GM23338 (cell line): ENCODE measurements at regions not wholly inside any gene's neighbourhood (a gene's known extent, or its start where the extent isn't known, plus 50 kb on each side); places are given as distances from the start of the nearest gene placed in this dataset.

Experiments
- ATAC-seq: fragments of 200-7000 bp; cut with Tn5 transposase; 3 replicates; pipeline ENCODE4 v1.9.1; 2020
- DNase-seq: peaks from one replicate; pipeline ENCODE4 v3.0.0-alpha.2; 2015; ENCODE audit warnings: low spot score
- H2AFZ ChIP-seq: fragments of 200-600 bp; sonication (generic); 2 replicates; pipeline ENCODE4 v1.8.0; 2016; ENCODE audit warnings: antibody characterized with exemption, mild to moderate bottlenecking, moderate library complexity
- H3F3A ChIP-seq: fragments of 200-600 bp; sonication (generic); replicated peaks from 2 replicates; pipeline ENCODE4 v1.8.0; 2017; ENCODE audit warnings: antibody characterized with exemption, mixed run types, low read depth
- H3K27ac ChIP-seq: fragments of 200-600 bp; sonication (generic); 2 replicates; pipeline ENCODE4 v1.6.1; 2016; ENCODE audit warnings: low read depth
- H3K27me3 ChIP-seq: fragments of 200-600 bp; sonication (generic); 2 replicates; pipeline ENCODE4 v1.8.0; 2016; ENCODE audit warnings: mild to moderate bottlenecking, mixed run types, moderate library complexity; ENCODE audit not compliant: insufficient read depth
- H3K36me3 ChIP-seq: fragments of 200-600 bp; sonication (generic); 2 replicates; pipeline ENCODE4 v1.8.0; 2016; ENCODE audit warnings: mild to moderate bottlenecking; ENCODE audit not compliant: insufficient read depth
- H3K4me1 ChIP-seq: fragments of 200-600 bp; sonication (generic); 2 replicates; pipeline ENCODE4 v1.8.0; 2016; ENCODE audit warnings: mild to moderate bottlenecking, moderate library complexity; ENCODE audit not compliant: insufficient read depth
- H3K4me2 ChIP-seq: fragments of 200-600 bp; sonication (generic); 2 replicates; pipeline ENCODE4 v1.7.1; 2017; ENCODE audit warnings: mixed run types
- H3K4me3 ChIP-seq: fragments of 200-600 bp; sonication (generic); 2 replicates; pipeline ENCODE4 v1.6.1; 2016; ENCODE audit warnings: mixed run types
- H3K79me2 ChIP-seq: fragments of 200-600 bp; sonication (generic); replicated peaks from 2 replicates; pipeline ENCODE4 v1.8.0; 2017; ENCODE audit warnings: mild to moderate bottlenecking; ENCODE audit not compliant: insufficient read depth
- H3K9me2 ChIP-seq: fragments of 200-600 bp; sonication (generic); 2 replicates; pipeline ENCODE4 v1.8.0; 2017; ENCODE audit not compliant: insufficient read depth
- H4K20me1 ChIP-seq: fragments of 200-600 bp; sonication (generic); replicated peaks from 2 replicates; pipeline ENCODE4 v1.8.0; 2017; ENCODE audit warnings: mild to moderate bottlenecking; ENCODE audit not compliant: insufficient read depth
- H3K27ac Mint-ChIP-seq: 2 replicates; pipeline ENCODE4 v1.8.0; 2020; ENCODE audit warnings: inconsistent platforms, mild to moderate bottlenecking, moderate library complexity, mixed read lengths
- H3K27me3 Mint-ChIP-seq: 3 replicates; pipeline ENCODE4 v1.8.0; 2022; ENCODE audit warnings: low read depth, mild to moderate bottlenecking, moderate library complexity, mixed read lengths, inconsistent platforms; ENCODE audit not compliant: insufficient read depth, poor library complexity
- H3K36me3 Mint-ChIP-seq: 3 replicates; pipeline ENCODE4 v1.8.0; 2021; ENCODE audit warnings: low read depth, mild to moderate bottlenecking, inconsistent platforms, moderate library complexity, mixed read lengths
- H3K4me1 Mint-ChIP-seq: 3 replicates; pipeline ENCODE4 v1.8.0; 2020; ENCODE audit warnings: mild to moderate bottlenecking, inconsistent platforms, mixed read lengths
- H3K4me3 Mint-ChIP-seq: 3 replicates; pipeline ENCODE4 v1.8.0; 2021; ENCODE audit warnings: moderate library complexity, mild to moderate bottlenecking, inconsistent platforms, mixed read lengths
- H3K9me3 Mint-ChIP-seq: 3 replicates; pipeline ENCODE4 v1.8.0; 2020; ENCODE audit warnings: moderate library complexity, mild to moderate bottlenecking, inconsistent platforms, mixed read lengths
- CREB1 ChIP-seq: fragments of 250-450 bp; sonication (Bioruptor Pico); IDR thresholded peaks from 2 replicates; pipeline ENCODE4 v1.5.0; 2020; ENCODE audit warnings: low read depth, mild to moderate bottlenecking, moderate library complexity
- ETS1 ChIP-seq: IDR thresholded peaks from 2 replicates; pipeline ENCODE4 v1.6.1; 2016; ENCODE audit warnings: antibody characterized with exemption
- EZH2 ChIP-seq: fragments of 200-600 bp; sonication (generic); IDR thresholded peaks from one replicate; pipeline ENCODE4 v1.8.0; 2017; ENCODE audit warnings: antibody characterized with exemption, mild to moderate bottlenecking, low read depth; ENCODE audit not compliant: unreplicated experiment
- EZH2phosphoT487 ChIP-seq: fragments of 200-600 bp; sonication (generic); IDR thresholded peaks from one replicate; pipeline ENCODE4 v1.8.1; 2018; ENCODE audit warnings: antibody characterized with exemption; ENCODE audit not compliant: unreplicated experiment
- JUNB ChIP-seq: IDR thresholded peaks from one replicate; pipeline ENCODE4 v1.6.1; 2016; ENCODE audit warnings: antibody characterized with exemption; ENCODE audit not compliant: unreplicated experiment
- NANOG ChIP-seq: IDR thresholded peaks from 2 replicates; pipeline ENCODE4 v1.6.1; 2016; ENCODE audit warnings: antibody characterized with exemption, borderline replicate concordance
- POLR2AphosphoS5 ChIP-seq: IDR thresholded peaks from 2 replicates; pipeline ENCODE4 v1.6.1; 2016; ENCODE audit warnings: antibody characterized with exemption, low read depth
- REST ChIP-seq: IDR thresholded peaks from one replicate; pipeline ENCODE4 v1.6.1; 2018; ENCODE audit warnings: antibody characterized with exemption; ENCODE audit not compliant: unreplicated experiment
- STAT1 ChIP-seq: IDR thresholded peaks from one replicate; pipeline ENCODE4 v1.6.1; 2016; ENCODE audit warnings: antibody characterized with exemption; ENCODE audit not compliant: unreplicated experiment
- ZNF114 ChIP-seq: fragments of 250-450 bp; sonication (Bioruptor Pico); IDR thresholded peaks from 2 replicates; pipeline ENCODE4 v1.5.0; 2020; ENCODE audit warnings: mild to moderate bottlenecking, moderate library complexity
- ZNF331 ChIP-seq: fragments of 250-450 bp; sonication (Bioruptor Pico); IDR thresholded peaks from 2 replicates; pipeline ENCODE4 v1.5.0; 2020; ENCODE audit warnings: low read depth, mild to moderate bottlenecking, moderate library complexity
- TF ChIP-seq, protein P1 (sequence below): fragments of 250-450 bp; sonication (Bioruptor Pico); IDR thresholded peaks from 2 replicates; pipeline ENCODE4 v1.5.0; 2020; ENCODE audit warnings: mild to moderate bottlenecking, moderate library complexity
- TF ChIP-seq, protein P2 (sequence below), 2 experiments: fragments of 200-600 bp in 1 of 2; sonication (generic) in 1 of 2; conservative IDR thresholded peaks; 2 replicates each; pipeline versions ENCODE4 v1.5.1 to v1.6.1; 2016 to 2017; ENCODE audit warnings: antibody characterized with exemption in 2 of 2, low read depth in 2 of 2, mild to moderate bottlenecking in 2 of 2, moderate library complexity in 1 of 2

DNA sequence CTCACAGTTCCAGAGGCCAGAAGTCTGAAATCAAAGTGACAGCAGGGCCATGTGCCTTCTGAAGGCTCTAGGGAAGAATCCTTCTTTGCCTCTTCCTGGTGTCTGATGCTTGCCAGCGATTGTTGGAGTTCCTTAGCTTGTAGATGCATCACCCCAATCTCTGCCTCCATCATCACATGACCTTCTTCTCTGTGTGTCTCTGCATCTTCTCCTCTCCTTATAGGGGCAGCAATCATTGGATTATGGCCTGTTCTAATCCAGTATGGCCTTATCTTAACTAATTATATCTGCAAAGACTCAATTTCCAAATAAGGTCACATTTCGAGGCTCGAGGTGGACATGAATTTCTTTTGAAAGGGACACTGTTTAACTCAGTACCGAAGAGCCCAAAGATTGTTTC lies 71.7 kb upstream of the RAI2 start:
- H3K27me3 Mint-ChIP-seq, result peaks cover 7% of the 10 kb centered on the region
- peaks cover 3% of the 10 kb centered on the region; the same call in 1 of the 3 replicates for H3K4me1 Mint-ChIP-seq
- no peak overlapping the region for H3K4me3 ChIP-seq
- no peak for ATAC-seq
- H3K36me3 ChIP-seq, result no peaks in the 10 kb centered on the region
- no peaks in the 10 kb centered on the region for H4K20me1 ChIP-seq
- no peaks in the 10 kb centered on the region for H3K27me3 ChIP-seq
- H3K9me2 ChIP-seq, result no peaks in the 10 kb centered on the region
- no peak overlapping the region for H3K27ac Mint-ChIP-seq
- no peak overlapping the region for H2AFZ ChIP-seq
- H3K4me1 ChIP-seq, result no peaks in the 10 kb centered on the region; the same call in 1 of the 2 replicates
- H3K79me2 ChIP-seq, result no peaks in the 10 kb centered on the region
- TF ChIP-seq REST, result no peak
- TF ChIP-seq ZNF331 (CRISPR knock-in tag), result no peak
- no peak for TF ChIP-seq ZNF114
- no peak for TF ChIP-seq EZH2phosphoT487
- TF ChIP-seq, protein P1, sequence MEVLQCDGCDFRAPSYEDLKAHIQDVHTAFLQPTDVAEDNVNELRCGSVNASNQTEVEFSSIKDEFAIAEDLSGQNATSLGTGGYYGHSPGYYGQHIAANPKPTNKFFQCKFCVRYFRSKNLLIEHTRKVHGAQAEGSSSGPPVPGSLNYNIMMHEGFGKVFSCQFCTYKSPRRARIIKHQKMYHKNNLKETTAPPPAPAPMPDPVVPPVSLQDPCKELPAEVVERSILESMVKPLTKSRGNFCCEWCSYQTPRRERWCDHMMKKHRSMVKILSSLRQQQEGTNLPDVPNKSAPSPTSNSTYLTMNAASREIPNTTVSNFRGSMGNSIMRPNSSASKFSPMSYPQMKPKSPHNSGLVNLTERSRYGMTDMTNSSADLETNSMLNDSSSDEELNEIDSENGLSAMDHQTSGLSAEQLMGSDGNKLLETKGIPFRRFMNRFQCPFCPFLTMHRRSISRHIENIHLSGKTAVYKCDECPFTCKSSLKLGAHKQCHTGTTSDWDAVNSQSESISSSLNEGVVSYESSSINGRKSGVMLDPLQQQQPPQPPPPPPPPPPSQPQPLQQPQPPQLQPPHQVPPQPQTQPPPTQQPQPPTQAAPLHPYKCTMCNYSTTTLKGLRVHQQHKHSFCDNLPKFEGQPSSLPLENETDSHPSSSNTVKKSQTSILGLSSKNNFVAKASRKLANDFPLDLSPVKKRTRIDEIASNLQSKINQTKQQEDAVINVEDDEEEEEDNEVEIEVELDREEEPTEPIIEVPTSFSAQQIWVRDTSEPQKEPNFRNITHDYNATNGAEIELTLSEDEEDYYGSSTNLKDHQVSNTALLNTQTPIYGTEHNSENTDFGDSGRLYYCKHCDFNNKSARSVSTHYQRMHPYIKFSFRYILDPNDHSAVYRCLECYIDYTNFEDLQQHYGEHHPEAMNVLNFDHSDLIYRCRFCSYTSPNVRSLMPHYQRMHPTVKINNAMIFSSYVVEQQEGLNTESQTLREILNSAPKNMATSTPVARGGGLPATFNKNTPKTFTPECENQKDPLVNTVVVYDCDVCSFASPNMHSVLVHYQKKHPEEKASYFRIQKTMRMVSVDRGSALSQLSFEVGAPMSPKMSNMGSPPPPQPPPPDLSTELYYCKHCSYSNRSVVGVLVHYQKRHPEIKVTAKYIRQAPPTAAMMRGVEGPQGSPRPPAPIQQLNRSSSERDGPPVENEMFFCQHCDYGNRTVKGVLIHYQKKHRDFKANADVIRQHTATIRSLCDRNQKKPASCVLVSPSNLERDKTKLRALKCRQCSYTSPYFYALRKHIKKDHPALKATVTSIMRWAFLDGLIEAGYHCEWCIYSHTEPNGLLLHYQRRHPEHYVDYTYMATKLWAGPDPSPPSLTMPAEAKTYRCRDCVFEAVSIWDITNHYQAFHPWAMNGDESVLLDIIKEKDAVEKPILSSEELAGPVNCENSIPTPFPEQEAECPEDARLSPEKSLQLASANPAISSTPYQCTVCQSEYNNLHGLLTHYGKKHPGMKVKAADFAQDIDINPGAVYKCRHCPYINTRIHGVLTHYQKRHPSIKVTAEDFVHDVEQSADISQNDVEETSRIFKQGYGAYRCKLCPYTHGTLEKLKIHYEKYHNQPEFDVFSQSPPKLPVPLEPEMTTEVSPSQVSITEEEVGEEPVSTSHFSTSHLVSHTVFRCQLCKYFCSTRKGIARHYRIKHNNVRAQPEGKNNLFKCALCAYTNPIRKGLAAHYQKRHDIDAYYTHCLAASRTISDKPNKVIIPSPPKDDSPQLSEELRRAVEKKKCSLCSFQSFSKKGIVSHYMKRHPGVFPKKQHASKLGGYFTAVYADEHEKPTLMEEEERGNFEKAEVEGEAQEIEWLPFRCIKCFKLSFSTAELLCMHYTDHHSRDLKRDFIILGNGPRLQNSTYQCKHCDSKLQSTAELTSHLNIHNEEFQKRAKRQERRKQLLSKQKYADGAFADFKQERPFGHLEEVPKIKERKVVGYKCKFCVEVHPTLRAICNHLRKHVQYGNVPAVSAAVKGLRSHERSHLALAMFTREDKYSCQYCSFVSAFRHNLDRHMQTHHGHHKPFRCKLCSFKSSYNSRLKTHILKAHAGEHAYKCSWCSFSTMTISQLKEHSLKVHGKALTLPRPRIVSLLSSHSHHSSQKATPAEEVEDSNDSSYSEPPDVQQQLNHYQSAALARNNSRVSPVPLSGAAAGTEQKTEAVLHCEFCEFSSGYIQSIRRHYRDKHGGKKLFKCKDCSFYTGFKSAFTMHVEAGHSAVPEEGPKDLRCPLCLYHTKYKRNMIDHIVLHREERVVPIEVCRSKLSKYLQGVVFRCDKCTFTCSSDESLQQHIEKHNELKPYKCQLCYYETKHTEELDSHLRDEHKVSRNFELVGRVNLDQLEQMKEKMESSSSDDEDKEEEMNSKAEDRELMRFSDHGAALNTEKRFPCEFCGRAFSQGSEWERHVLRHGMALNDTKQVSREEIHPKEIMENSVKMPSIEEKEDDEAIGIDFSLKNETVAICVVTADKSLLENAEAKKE (CRISPR knock-in tag), result no peak
- TF ChIP-seq CREB1 (CRISPR knock-in tag), result no peak
- no peak for TF ChIP-seq JUNB
- TF ChIP-seq, protein P2, sequence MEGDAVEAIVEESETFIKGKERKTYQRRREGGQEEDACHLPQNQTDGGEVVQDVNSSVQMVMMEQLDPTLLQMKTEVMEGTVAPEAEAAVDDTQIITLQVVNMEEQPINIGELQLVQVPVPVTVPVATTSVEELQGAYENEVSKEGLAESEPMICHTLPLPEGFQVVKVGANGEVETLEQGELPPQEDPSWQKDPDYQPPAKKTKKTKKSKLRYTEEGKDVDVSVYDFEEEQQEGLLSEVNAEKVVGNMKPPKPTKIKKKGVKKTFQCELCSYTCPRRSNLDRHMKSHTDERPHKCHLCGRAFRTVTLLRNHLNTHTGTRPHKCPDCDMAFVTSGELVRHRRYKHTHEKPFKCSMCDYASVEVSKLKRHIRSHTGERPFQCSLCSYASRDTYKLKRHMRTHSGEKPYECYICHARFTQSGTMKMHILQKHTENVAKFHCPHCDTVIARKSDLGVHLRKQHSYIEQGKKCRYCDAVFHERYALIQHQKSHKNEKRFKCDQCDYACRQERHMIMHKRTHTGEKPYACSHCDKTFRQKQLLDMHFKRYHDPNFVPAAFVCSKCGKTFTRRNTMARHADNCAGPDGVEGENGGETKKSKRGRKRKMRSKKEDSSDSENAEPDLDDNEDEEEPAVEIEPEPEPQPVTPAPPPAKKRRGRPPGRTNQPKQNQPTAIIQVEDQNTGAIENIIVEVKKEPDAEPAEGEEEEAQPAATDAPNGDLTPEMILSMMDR (conservative IDR thresholded peaks at IDR 0.05; ENCODE audit: low read depth in 2 of 2), result no peak
- TF ChIP-seq STAT1, result no peak
- no peak for TF ChIP-seq ETS1
- no peak for TF ChIP-seq NANOG
- TF ChIP-seq EZH2, result no peak
- no peak for TF ChIP-seq POLR2AphosphoS5
- H3K9me3 Mint-ChIP-seq, result no peaks in the 10 kb centered on the region
- H3K4me2 ChIP-seq, result no peak overlapping the region
- DNase-seq, result no peak
- H3K36me3 Mint-ChIP-seq, result no peaks in the 10 kb centered on the region
- no peak overlapping the region for H3K4me3 Mint-ChIP-seq
- no peak overlapping the region for H3K27ac ChIP-seq
- H3F3A ChIP-seq, result no peaks in the 10 kb centered on the region
